Peyer's patch (tissue), 4 donors: ENCODE measurements at regions not wholly inside any gene's neighbourhood (a gene's known extent, or its start where the extent isn't known, plus 50 kb on each side); places are given as distances from the start of the nearest gene placed in this dataset.

ENCODE experiments used
- DNase-seq, 3 donors: peaks; one replicate each; pipeline ENCODE4 v3.0.0-alpha.2; 2017 to 2019
- H3K27ac ChIP-seq, 4 donors: fragments of 200-600 bp; sonication (generic); one replicate each; pipeline ENCODE4 v1.5.1; 2016 to 2019
- H3K27me3 ChIP-seq, 2 donors: fragments of 200-600 bp; sonication (generic); one replicate each; pipeline ENCODE4 v1.5.1; 2019
- H3K36me3 ChIP-seq, 3 donors: fragments of 200-600 bp; sonication (generic); one replicate each; pipeline ENCODE4 v1.5.1; 2016 to 2019
- H3K4me1 ChIP-seq, 4 donors: fragments of 200-600 bp; sonication (generic); one replicate each; pipeline ENCODE4 v1.5.1; 2016 to 2019
- H3K4me3 ChIP-seq, 4 donors: fragments of 200-600 bp; sonication (generic); 1 replicate in 3 of 4; 2 replicates in 1 of 4; pipeline ENCODE4 v1.5.1; 2016 to 2019; ENCODE audit warnings: mild to moderate bottlenecking in 1 of 4
- H3K9me3 ChIP-seq, 4 donors: fragments of 200-600 bp; sonication (generic); one replicate each; pipeline ENCODE4 v1.5.1; 2016 to 2019; ENCODE audit warnings: mild to moderate bottlenecking in 1 of 4
- CTCF ChIP-seq, 6 experiments: fragments of 450-650 bp in 4 of 6; fragments of 200-600 bp in 2 of 6; sonication (generic) in 1 of 6; IDR thresholded peaks; one replicate each; pipeline ENCODE4 v1.5.1; 2017 to 2019; ENCODE audit warnings: antibody characterized with exemption in 6 of 6, mild to moderate bottlenecking in 3 of 6, moderate library complexity in 1 of 6
- POLR2A ChIP-seq, 2 donors: fragments of 450-650 bp; IDR thresholded peaks; one replicate each; pipeline ENCODE4 v1.5.1; 2017; ENCODE audit warnings: antibody characterized with exemption in 2 of 2, mild to moderate bottlenecking in 2 of 2, moderate library complexity in 2 of 2

- no peaks in the 10 kb centered on the region for H3K9me3 ChIP-seq
- no peak for DNase-seq
- H3K36me3 ChIP-seq = no peaks in the 10 kb centered on the region
- no peak overlapping the region for H3K27ac ChIP-seq
- no peaks in the 10 kb centered on the region for H3K4me1 ChIP-seq
- no peak for TF ChIP-seq POLR2A (IDR thresholded peaks at IDR 0.05)
- TF ChIP-seq CTCF (IDR thresholded peaks at IDR 0.05) = no peak
- H3K4me3 ChIP-seq = no peak overlapping the region
- no peaks in the 10 kb centered on the region for H3K27me3 ChIP-seq
These were observed 629.2 kb downstream of the OTOL1 start for GRCh38 chr3:162125790-162126189.

- no peak for DNase-seq
- no peaks in the 10 kb centered on the region for H3K36me3 ChIP-seq
These were observed 634.0 kb downstream of the OTOL1 start for GRCh38 chr3:162130582-162130981.

GRCh38 chr3:162132981-162133380 lies 636.4 kb downstream of the OTOL1 start:
- Histone ChIP-seq H3K36me3 (no peaks in the 10 kb centered on the region), H3K4me1 (no peaks in the 10 kb centered on the region), H3K27me3 (no peaks in the 10 kb centered on the region), H3K27ac (no peak overlapping the region), H3K9me3 (no peaks in the 10 kb centered on the region), H3K4me3 (no peak overlapping the region)
- no peak for DNase-seq
- TF ChIP-seq CTCF (IDR thresholded peaks at IDR 0.05) (no peak), POLR2A (IDR thresholded peaks at IDR 0.05) (no peak)

More at GRCh38 chr3:162130582-162130981, 634.0 kb downstream of the OTOL1 start:
- H3K27me3 ChIP-seq = no peaks in the 10 kb centered on the region
- no peaks in the 10 kb centered on the region for H3K4me1 ChIP-seq
- H3K27ac ChIP-seq = no peak overlapping the region
- TF ChIP-seq POLR2A (IDR thresholded peaks at IDR 0.05) (no peak), CTCF (IDR thresholded peaks at IDR 0.05) (no peak)
- H3K9me3 ChIP-seq = no peaks in the 10 kb centered on the region
- H3K4me3 ChIP-seq = no peak overlapping the region

- no peaks in the 10 kb centered on the region for H3K36me3 ChIP-seq
- H3K27me3 ChIP-seq = no peaks in the 10 kb centered on the region
- H3K27ac ChIP-seq = no peak overlapping the region
- H3K4me3 ChIP-seq = no peak overlapping the region
- H3K9me3 ChIP-seq = no peaks in the 10 kb centered on the region
- no peaks in the 10 kb centered on the region for H3K4me1 ChIP-seq
- TF ChIP-seq CTCF (IDR thresholded peaks at IDR 0.05) = no peak
- TF ChIP-seq POLR2A (IDR thresholded peaks at IDR 0.05) = no peak
- DNase-seq = no peak
These were observed 638.0 kb downstream of the OTOL1 start for GRCh38 chr3:162134571-162134970.

GRCh38 chr3:162136136-162136535 lies 639.5 kb downstream of the OTOL1 start:
- H3K9me3 ChIP-seq = no peaks in the 10 kb centered on the region
- H3K4me3 ChIP-seq = no peak overlapping the region
- H3K4me1 ChIP-seq = no peaks in the 10 kb centered on the region
- no peak for TF ChIP-seq POLR2A (IDR thresholded peaks at IDR 0.05)
- no peak for TF ChIP-seq CTCF (IDR thresholded peaks at IDR 0.05)
- no peaks in the 10 kb centered on the region for H3K36me3 ChIP-seq
- no peak for DNase-seq
- no peaks in the 10 kb centered on the region for H3K27me3 ChIP-seq
- H3K27ac ChIP-seq = no peak overlapping the region

GRCh38 chr3:162138509-162138908 lies 641.9 kb downstream of the OTOL1 start:
- H3K9me3 ChIP-seq = no peaks in the 10 kb centered on the region
- no peak for TF ChIP-seq POLR2A (IDR thresholded peaks at IDR 0.05)
- no peak for TF ChIP-seq CTCF (IDR thresholded peaks at IDR 0.05)

More at GRCh38 chr3:162138509-162138908, 641.9 kb downstream of the OTOL1 start:
- Histone ChIP-seq H3K4me1 (no peaks in the 10 kb centered on the region), H3K27ac (no peak overlapping the region), H3K4me3 (no peak overlapping the region), H3K36me3 (no peaks in the 10 kb centered on the region), H3K27me3 (no peaks in the 10 kb centered on the region)
- no peak for DNase-seq
